K562 (cell line): ENCODE measurements at regions not wholly inside any gene's neighbourhood (a gene's known extent, or its start where the extent isn't known, plus 50 kb on each side); places are given as distances from the start of the nearest gene placed in this dataset.

ENCODE experiments used
- ATAC-seq: fragments of 200-7000 bp; cut with Tn5 transposase; 3 replicates; pipeline ENCODE4 v1.9.1; 2020; ENCODE audit warnings: moderate library complexity
- BruUV-seq: library from RNA; stranded (reverse); fragments of 400-500 nt; replicated peaks from 2 replicates; lab custom pipeline; 2021; lab: Mats Ljungman, UMichigan
- CTCF ChIA-PET: fragments of 300-600 bp; formaldehyde crosslinking; extraction: SDS; loops from one replicate; lab custom pipeline; 2021; ENCODE audit warnings: low intra/inter-chr PET ratio; lab: Yijun Ruan, JAX
- POLR2A ChIA-PET: fragments of 300-600, 350-650 bp; sonication (Branson Sonifier 250); formaldehyde crosslinking; extraction: SDS; loops from one replicate; lab custom pipeline; 2021; ENCODE audit warnings: antibody characterized with exemption, inconsistent platforms; lab: Yijun Ruan, JAX
- DNase-seq, 4 experiments: peaks; one replicate each; pipeline versions ENCODE4 v3.0.0 to v3.0.0-alpha.2; 2011 to 2018; ENCODE audit warnings: low spot score in 3 of 4, mixed read lengths in 3 of 4; ENCODE audit errors: extremely low read depth in 1 of 4
- FAIRE-seq: peaks from 2 replicates; lab custom pipeline; 2011; peaks lifted over from hg19 to GRCh38; lab: Jason Lieb, UNC
- H2AFZ ChIP-seq: 2 replicates; pipeline ENCODE4 v1.6.0; 2011; ENCODE audit warnings: low read depth, low read length, control low read depth, inconsistent platforms
- H3K27ac ChIP-seq: fragments of 200-600 bp; 3 replicates; pipeline ENCODE4 v1.8.0; 2011; ENCODE audit warnings: low read depth, mild to moderate bottlenecking, control low read depth, inconsistent platforms, low read length, moderate library complexity, mixed read lengths; ENCODE audit errors: extremely low read depth
- H3K27me3 ChIP-seq, 2 experiments: fragments of 300-600 bp in 1 of 2; 2 replicates in 1 of 2; 3 replicates in 1 of 2; pipeline versions ENCODE4 v1.6.0 to v1.8.0; 2011; ENCODE audit warnings: inconsistent platforms in 2 of 2, low read length in 2 of 2, mild to moderate bottlenecking in 1 of 2, mixed read lengths in 1 of 2, moderate library complexity in 1 of 2; ENCODE audit not compliant: control insufficient read depth in 2 of 2, insufficient read depth in 2 of 2
- H3K36me3 ChIP-seq: fragments of 300-600 bp; 3 replicates; pipeline ENCODE4 v1.8.0; 2011; ENCODE audit warnings: mild to moderate bottlenecking, low read length, inconsistent platforms; ENCODE audit not compliant: control insufficient read depth, insufficient read depth
- H3K4me1 ChIP-seq, 2 experiments: fragments of 200-600 bp in 1 of 2; replicated peaks in 1 of 2; 2 replicates in 1 of 2; 3 replicates in 1 of 2; pipeline versions ENCODE4 v1.5.1 to v1.8.0; 2011; ENCODE audit warnings: inconsistent platforms in 2 of 2, low read length in 2 of 2, mild to moderate bottlenecking in 1 of 2, mixed read lengths in 1 of 2, moderate library complexity in 1 of 2; ENCODE audit not compliant: control insufficient read depth in 2 of 2, insufficient read depth in 2 of 2
- H3K4me2 ChIP-seq: 2 replicates; pipeline ENCODE4 v1.6.1; 2011; ENCODE audit warnings: low read length, control low read depth, inconsistent platforms, mixed read lengths; ENCODE audit not compliant: insufficient read depth
- H3K4me3 ChIP-seq: fragments of 200-600 bp; sonication (generic), shearing (Covaris generic); 2 replicates; pipeline ENCODE4 v1.5.1; 2016; ENCODE audit warnings: control low read depth, inconsistent platforms
- H3K79me2 ChIP-seq: fragments of 200-600 bp; 3 replicates; pipeline ENCODE4 v1.8.0; 2011; ENCODE audit warnings: low read length, inconsistent platforms; ENCODE audit not compliant: control insufficient read depth, insufficient read depth
- H3K9ac ChIP-seq, 2 experiments: 2 replicates each; pipeline versions ENCODE4 v1.6.0 to v1.6.1; 2011; ENCODE audit warnings: low read depth in 2 of 2, low read length in 2 of 2, control low read depth in 1 of 2, inconsistent platforms in 1 of 2, mild to moderate bottlenecking in 1 of 2, mixed read lengths in 1 of 2; ENCODE audit not compliant: insufficient read depth in 1 of 2
- H3K9me1 ChIP-seq: one replicate; pipeline ENCODE4 v1.6.0; 2011; ENCODE audit warnings: inconsistent platforms, mild to moderate bottlenecking, low read length, moderate library complexity; ENCODE audit not compliant: control insufficient read depth, insufficient read depth
- H3K9me3 ChIP-seq: replicated peaks from 2 replicates; pipeline ENCODE4 v1.5.1; 2011; ENCODE audit warnings: low read depth, low read length, inconsistent platforms; ENCODE audit not compliant: control insufficient read depth, insufficient read depth
- H4K20me1 ChIP-seq: replicated peaks from 2 replicates; pipeline ENCODE4 v1.6.1; 2011; ENCODE audit warnings: low read length, inconsistent platforms, mixed read lengths; ENCODE audit not compliant: control insufficient read depth, insufficient read depth
- ATF1 ChIP-seq, 2 experiments: fragments of 450-650 bp in 1 of 2; IDR thresholded peaks; 2 replicates each; pipeline ENCODE4 v1.6.1; 2016; ENCODE audit warnings: missing compliant biosample characterization in 1 of 2, missing genetic modification characterization in 1 of 2
- ATF7 ChIP-seq: fragments of 450-650 bp; IDR thresholded peaks from 2 replicates; pipeline ENCODE4 v1.7.1; 2014; ENCODE audit warnings: mild to moderate bottlenecking, moderate library complexity
- FOXA3 ChIP-seq, 2 experiments: fragments of 450-650 bp in 1 of 2; sonication (generic) in 1 of 2; formaldehyde crosslinking; IDR thresholded peaks in 1 of 2; conservative IDR thresholded peaks in 1 of 2; 2 replicates each; pipeline versions ENCODE4 v1.4.0 to v1.8.0; 2020 to 2022; ENCODE audit warnings: mild to moderate bottlenecking in 2 of 2, missing genetic modification reagents in 1 of 2
- MAFG ChIP-seq: fragments of 450-650 bp; conservative IDR thresholded peaks from 2 replicates; pipeline ENCODE4 v1.6.1; 2016; ENCODE audit warnings: missing genetic modification characterization, missing compliant biosample characterization
- WGBS: fragments of 100-300 bp; shearing (Covaris generic); methylation state at CpG from one replicate; pipeline ENCODE4 v1.1.6; 2016; ENCODE audit warnings: low coverage, mixed read lengths; ENCODE audit not compliant: insufficient coverage; ENCODE audit errors: missing lambda C conversion rate; 5-methylcytosine and 5-hydroxymethylcytosine counted together
- in situ Hi-C: fragments of 300-500 bp; cut with MboI; formaldehyde crosslinking; loops from 4 replicates; pipeline ENCODE4 v1.15.0; 2018; ENCODE audit warnings: inconsistent platforms, mixed read lengths
- intact Hi-C: fragments of 100-400 bp; cut with micrococcal nuclease; formaldehyde crosslinking; loops from 2 replicates; pipeline ENCODE4 v1.14.2; 2022
- TF ChIP-seq, protein P1 (sequence below): fragments of 200-800 bp; sonication (Bioruptor generic); IDR thresholded peaks from 2 replicates; pipeline ENCODE4 v1.6.1; 2017; ENCODE audit warnings: missing genetic modification characterization, missing compliant biosample characterization
- TF ChIP-seq, protein P2 (sequence below), 2 experiments: fragments of 450-650 bp in 1 of 2; sonication (generic) in 1 of 2; formaldehyde crosslinking in 1 of 2; IDR thresholded peaks in 1 of 2; conservative IDR thresholded peaks in 1 of 2; 2 replicates each; pipeline versions ENCODE4 v1.6.1 to v1.8.1; 2016 to 2023; ENCODE audit warnings: mild to moderate bottlenecking in 2 of 2, moderate library complexity in 2 of 2, inconsistent platforms in 1 of 2, missing genetic modification reagents in 1 of 2

DNA sequence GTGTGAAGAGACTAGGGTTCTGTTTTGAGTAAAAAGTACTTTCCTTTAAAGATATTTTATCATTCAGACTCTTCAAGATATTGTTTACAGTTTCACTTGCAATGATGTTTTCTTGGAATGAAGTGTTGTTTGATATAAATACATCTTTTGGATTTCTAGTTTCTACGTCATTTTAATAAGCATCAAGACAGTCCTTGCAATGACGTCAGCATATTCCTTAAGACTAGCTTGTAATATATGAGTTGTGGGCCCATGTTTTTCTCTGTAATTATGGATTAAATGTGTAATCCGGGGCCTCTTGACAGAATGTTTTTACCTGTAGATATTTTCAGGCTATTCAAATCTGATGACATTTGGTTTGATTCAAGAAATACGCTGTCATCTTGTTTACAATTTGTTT is 66.1 kb downstream of the RBMX2 start:
- ATAC-seq = no peak
- H2AFZ ChIP-seq = no peak overlapping the region
- H3K27ac ChIP-seq = no peak overlapping the region
- in situ Hi-C loops (no loop called here), intact Hi-C loops (no loop called here)
- no peaks in the 10 kb centered on the region for H3K9me1 ChIP-seq
- no TSS peak for BruUV-seq
- no peak overlapping the region for H3K4me3 ChIP-seq
- no peak overlapping the region for H3K4me2 ChIP-seq
- no peaks in the 10 kb centered on the region; a peak in 1 of 5 replicates for H3K4me1 ChIP-seq
- no peaks in the 10 kb centered on the region for H3K79me2 ChIP-seq
- DNase-seq = no peak
- no peaks in the 10 kb centered on the region for H3K36me3 ChIP-seq
- H4K20me1 ChIP-seq = no peaks in the 10 kb centered on the region
- POLR2A ChIA-PET = no interaction called here
- no peak for FAIRE-seq
- H3K9ac ChIP-seq = no peak overlapping the region
- 5% methylated on average over 4 of the region's 4 CpGs for WGBS
- H3K9me3 ChIP-seq = no peaks in the 10 kb centered on the region
- CTCF ChIA-PET = no interaction called here
- peaks cover 0 to 3% of the 10 kb centered on the region in 2 experiments; a peak in 2 of 5 replicates for H3K27me3 ChIP-seq
- TF ChIP-seq, protein P1, sequence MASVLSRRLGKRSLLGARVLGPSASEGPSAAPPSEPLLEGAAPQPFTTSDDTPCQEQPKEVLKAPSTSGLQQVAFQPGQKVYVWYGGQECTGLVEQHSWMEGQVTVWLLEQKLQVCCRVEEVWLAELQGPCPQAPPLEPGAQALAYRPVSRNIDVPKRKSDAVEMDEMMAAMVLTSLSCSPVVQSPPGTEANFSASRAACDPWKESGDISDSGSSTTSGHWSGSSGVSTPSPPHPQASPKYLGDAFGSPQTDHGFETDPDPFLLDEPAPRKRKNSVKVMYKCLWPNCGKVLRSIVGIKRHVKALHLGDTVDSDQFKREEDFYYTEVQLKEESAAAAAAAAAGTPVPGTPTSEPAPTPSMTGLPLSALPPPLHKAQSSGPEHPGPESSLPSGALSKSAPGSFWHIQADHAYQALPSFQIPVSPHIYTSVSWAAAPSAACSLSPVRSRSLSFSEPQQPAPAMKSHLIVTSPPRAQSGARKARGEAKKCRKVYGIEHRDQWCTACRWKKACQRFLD (CRISPR knock-in tag) = no peak
- TF ChIP-seq, protein P2, sequence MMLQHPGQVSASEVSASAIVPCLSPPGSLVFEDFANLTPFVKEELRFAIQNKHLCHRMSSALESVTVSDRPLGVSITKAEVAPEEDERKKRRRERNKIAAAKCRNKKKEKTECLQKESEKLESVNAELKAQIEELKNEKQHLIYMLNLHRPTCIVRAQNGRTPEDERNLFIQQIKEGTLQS (IDR thresholded peaks at IDR 0.05) = peak; percentile 41
- TF ChIP-seq, protein P2 (CRISPR knock-in tag; conservative IDR thresholded peaks at IDR 0.05) = no peak
- no peak for TF ChIP-seq ATF1 (CRISPR knock-in tag; IDR thresholded peaks at IDR 0.05)
- TF ChIP-seq ATF1 (tag; IDR thresholded peaks at IDR 0.05) = peak; percentile 55; the same call in 1 of the 2 replicates
- TF ChIP-seq ATF7 = peak; percentile 53; the same call in 1 of the 2 replicates
- 0 out of 2 replicates have a peak, but pooled peaks have one; percentile 19 for TF ChIP-seq MAFG
- no peak for TF ChIP-seq FOXA3 (CRISPR knock-in tag; conservative IDR thresholded peaks at IDR 0.05 in 1 of 2, IDR thresholded peaks at IDR 0.05 in 1 of 2)
